ENCODE measurements at regions not wholly inside any gene's neighbourhood (a gene's known extent, or its start where the extent isn't known, plus 50 kb on each side); places are given as distances from the start of the nearest gene placed in this dataset.

DNA sequence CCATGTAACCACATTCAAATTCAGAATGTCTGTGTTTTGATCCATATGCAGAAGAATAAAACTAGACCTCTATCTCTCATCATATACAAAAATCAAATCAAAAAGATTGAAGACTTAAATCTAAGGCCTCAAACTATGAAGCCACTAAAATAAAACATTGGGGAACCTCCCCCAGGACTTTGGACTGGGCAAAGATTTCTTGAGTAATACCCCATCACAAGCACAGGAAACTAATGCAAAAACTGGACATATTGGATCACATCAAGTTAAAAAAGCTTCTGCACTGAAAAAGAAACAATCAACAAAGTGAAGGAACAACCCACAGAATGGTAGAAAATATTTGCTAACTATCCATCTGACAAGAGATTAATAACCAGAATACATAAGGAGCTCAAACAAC, 266.8 kb downstream of the EPM2A start:
- H3K4me3 Mint-ChIP-seq (ENCODE audit: unreplicated experiment) = no peak overlapping the region
- H3K27ac Mint-ChIP-seq (ENCODE audit: unreplicated experiment) = no peak overlapping the region
- no peak for DNase-seq (ENCODE audit: extremely low spot score, unreplicated experiment)

GRCh38 chr6:145469021-145469420, 266.3 kb downstream of the EPM2A start:
- no peak overlapping the region for H3K27ac Mint-ChIP-seq (ENCODE audit: unreplicated experiment)
- no peaks in the 10 kb centered on the region for H3K27me3 Mint-ChIP-seq (ENCODE audit: unreplicated experiment)
- H3K9me3 Mint-ChIP-seq (ENCODE audit: unreplicated experiment) = peaks cover 12% of the 10 kb centered on the region
- H3K4me3 Mint-ChIP-seq (ENCODE audit: unreplicated experiment) = no peak overlapping the region
- TF ChIP-seq, protein P1, sequence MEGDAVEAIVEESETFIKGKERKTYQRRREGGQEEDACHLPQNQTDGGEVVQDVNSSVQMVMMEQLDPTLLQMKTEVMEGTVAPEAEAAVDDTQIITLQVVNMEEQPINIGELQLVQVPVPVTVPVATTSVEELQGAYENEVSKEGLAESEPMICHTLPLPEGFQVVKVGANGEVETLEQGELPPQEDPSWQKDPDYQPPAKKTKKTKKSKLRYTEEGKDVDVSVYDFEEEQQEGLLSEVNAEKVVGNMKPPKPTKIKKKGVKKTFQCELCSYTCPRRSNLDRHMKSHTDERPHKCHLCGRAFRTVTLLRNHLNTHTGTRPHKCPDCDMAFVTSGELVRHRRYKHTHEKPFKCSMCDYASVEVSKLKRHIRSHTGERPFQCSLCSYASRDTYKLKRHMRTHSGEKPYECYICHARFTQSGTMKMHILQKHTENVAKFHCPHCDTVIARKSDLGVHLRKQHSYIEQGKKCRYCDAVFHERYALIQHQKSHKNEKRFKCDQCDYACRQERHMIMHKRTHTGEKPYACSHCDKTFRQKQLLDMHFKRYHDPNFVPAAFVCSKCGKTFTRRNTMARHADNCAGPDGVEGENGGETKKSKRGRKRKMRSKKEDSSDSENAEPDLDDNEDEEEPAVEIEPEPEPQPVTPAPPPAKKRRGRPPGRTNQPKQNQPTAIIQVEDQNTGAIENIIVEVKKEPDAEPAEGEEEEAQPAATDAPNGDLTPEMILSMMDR (IDR thresholded peaks at IDR 0.05) = no peak
- H3K36me3 Mint-ChIP-seq (ENCODE audit: unreplicated experiment) = no peaks in the 10 kb centered on the region
- no peak for DNase-seq (ENCODE audit: extremely low spot score, unreplicated experiment)
- no peaks in the 10 kb centered on the region for H3K4me1 Mint-ChIP-seq (ENCODE audit: unreplicated experiment)

More for the DNA sequence above, 266.8 kb downstream of the EPM2A start:
- no peaks in the 10 kb centered on the region for H3K27me3 Mint-ChIP-seq (ENCODE audit: unreplicated experiment)
- H3K36me3 Mint-ChIP-seq (ENCODE audit: unreplicated experiment) = no peaks in the 10 kb centered on the region
- TF ChIP-seq, protein P1 (IDR thresholded peaks at IDR 0.05) = no peak
- peaks cover 10% of the 10 kb centered on the region for H3K9me3 Mint-ChIP-seq (ENCODE audit: unreplicated experiment)
- no peaks in the 10 kb centered on the region for H3K4me1 Mint-ChIP-seq (ENCODE audit: unreplicated experiment)

DNA sequence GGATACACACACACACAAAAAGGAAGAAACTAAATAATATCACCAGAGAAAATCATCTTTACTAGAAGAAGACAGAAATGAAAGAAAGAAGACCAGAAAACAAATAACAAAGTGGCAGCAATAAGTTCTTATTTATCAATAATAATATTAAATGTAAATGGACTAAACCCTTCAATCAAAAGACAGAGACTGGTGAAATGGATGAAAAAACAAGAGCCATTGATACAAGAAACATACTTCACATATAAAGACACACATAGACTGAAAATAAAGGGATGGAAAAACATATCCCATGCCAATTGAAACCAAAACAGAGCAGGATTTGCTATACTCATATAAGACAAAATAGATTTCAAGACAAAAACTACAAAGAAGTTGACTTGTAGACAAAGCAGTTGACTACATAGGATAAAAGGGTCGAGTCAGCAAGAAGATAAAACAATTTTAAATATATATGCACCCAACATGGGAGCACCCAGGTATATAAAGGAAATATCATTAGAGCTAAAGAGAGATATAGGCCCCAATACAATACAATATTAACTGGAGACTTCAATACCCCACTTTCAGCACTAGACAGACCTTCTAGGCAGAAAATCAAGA, 259.4 kb downstream of the EPM2A start:
- no peaks in the 10 kb centered on the region for H3K36me3 Mint-ChIP-seq (ENCODE audit: unreplicated experiment)
- H3K4me3 Mint-ChIP-seq (ENCODE audit: unreplicated experiment) = no peak overlapping the region
- H3K27me3 Mint-ChIP-seq (ENCODE audit: unreplicated experiment) = no peaks in the 10 kb centered on the region
- H3K27ac Mint-ChIP-seq (ENCODE audit: unreplicated experiment) = no peak overlapping the region
- DNase-seq (ENCODE audit: extremely low spot score, unreplicated experiment) = no peak
- H3K9me3 Mint-ChIP-seq (ENCODE audit: unreplicated experiment) = peaks cover 46% of the 10 kb centered on the region
- no peaks in the 10 kb centered on the region for H3K4me1 Mint-ChIP-seq (ENCODE audit: unreplicated experiment)
- TF ChIP-seq, protein P1 (IDR thresholded peaks at IDR 0.05) = no peak

GRCh38 chr6:145480024-145480423, 255.3 kb downstream of the EPM2A start:
- TF ChIP-seq, protein P1 (IDR thresholded peaks at IDR 0.05) = no peak
- no peaks in the 10 kb centered on the region for H3K4me1 Mint-ChIP-seq (ENCODE audit: unreplicated experiment)
- H3K4me3 Mint-ChIP-seq (ENCODE audit: unreplicated experiment) = no peak overlapping the region
- H3K9me3 Mint-ChIP-seq (ENCODE audit: unreplicated experiment) = peaks cover 30% of the 10 kb centered on the region
- no peak for DNase-seq (ENCODE audit: extremely low spot score, unreplicated experiment)
- no peaks in the 10 kb centered on the region for H3K36me3 Mint-ChIP-seq (ENCODE audit: unreplicated experiment)
- H3K27me3 Mint-ChIP-seq (ENCODE audit: unreplicated experiment) = no peaks in the 10 kb centered on the region
- no peak overlapping the region for H3K27ac Mint-ChIP-seq (ENCODE audit: unreplicated experiment)

DNA sequence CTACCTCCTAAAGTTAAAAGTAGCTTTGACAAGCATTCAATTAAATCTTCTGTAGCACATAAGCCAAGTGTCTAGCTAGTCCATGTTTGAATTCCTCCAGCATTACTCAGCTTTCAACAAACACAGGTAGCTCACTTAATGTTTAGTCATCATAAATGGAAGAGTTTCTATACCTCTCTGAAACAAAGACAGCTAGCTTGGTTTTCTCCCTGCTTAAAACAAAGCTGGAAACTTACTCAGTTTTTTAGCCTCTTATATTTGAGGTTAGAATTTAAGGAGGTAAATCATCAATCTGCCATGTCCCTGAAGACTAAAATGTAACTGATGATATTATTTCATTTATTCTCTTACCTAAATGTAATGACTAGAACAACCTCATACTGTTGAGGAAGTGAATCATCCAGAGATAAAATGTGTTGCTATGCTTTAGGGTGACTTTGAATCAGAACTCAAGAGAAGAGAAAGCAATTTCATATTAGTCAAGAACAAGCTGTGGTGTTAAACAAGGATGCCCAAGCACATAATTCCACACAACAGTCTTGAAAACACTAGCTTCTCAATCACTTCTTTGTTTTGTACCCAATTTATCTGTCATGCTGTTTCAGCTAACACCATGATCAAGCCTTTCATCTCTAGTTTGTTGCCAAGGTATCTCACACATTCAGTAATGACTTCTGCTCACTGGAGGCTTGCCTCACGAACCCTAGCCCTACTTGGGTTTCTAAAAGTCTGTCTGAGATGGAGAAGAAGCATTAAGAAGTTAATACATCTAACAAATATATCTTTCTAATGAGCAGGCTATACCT, 251.9 kb downstream of the EPM2A start:
- no peak overlapping the region for H3K4me3 Mint-ChIP-seq (ENCODE audit: unreplicated experiment)
- DNase-seq (ENCODE audit: extremely low spot score, unreplicated experiment) = no peak
- no peaks in the 10 kb centered on the region for H3K36me3 Mint-ChIP-seq (ENCODE audit: unreplicated experiment)
- H3K27ac Mint-ChIP-seq (ENCODE audit: unreplicated experiment) = no peak overlapping the region
- H3K9me3 Mint-ChIP-seq (ENCODE audit: unreplicated experiment) = peaks cover 4% of the 10 kb centered on the region
- TF ChIP-seq, protein P1 (IDR thresholded peaks at IDR 0.05) = no peak
- no peaks in the 10 kb centered on the region for H3K4me1 Mint-ChIP-seq (ENCODE audit: unreplicated experiment)
- peaks cover 5% of the 10 kb centered on the region for H3K27me3 Mint-ChIP-seq (ENCODE audit: unreplicated experiment)

Data from osteocyte (in vitro differentiated cells).